Ovary (tissue), 7 donors: ENCODE measurements at regions not wholly inside any gene's neighbourhood (a gene's known extent, or its start where the extent isn't known, plus 50 kb on each side); places are given as distances from the start of the nearest gene placed in this dataset.

Experiments
- DNase-seq, 5 donors: peaks; one replicate each; pipeline ENCODE4 v3.0.0-alpha.2; 2019 to 2020
- H3K27ac ChIP-seq, 2 donors: fragments of 200-600 bp; one replicate each; pipeline versions ENCODE4 v1.5.1 to v1.8.0; 2019 to 2022
- H3K27me3 ChIP-seq: fragments of 200-600 bp; one replicate; pipeline ENCODE4 v1.8.0; 2022
- H3K36me3 ChIP-seq: fragments of 200-600 bp; sonication (generic); one replicate; pipeline ENCODE4 v1.5.1; 2019
- H3K4me1 ChIP-seq: one replicate; pipeline ENCODE4 v1.8.1; 2013; ENCODE audit warnings: mild to moderate bottlenecking, moderate library complexity; ENCODE audit not compliant: insufficient read depth
- H3K4me3 ChIP-seq: fragments of 200-600 bp; sonication (generic); one replicate; pipeline ENCODE4 v1.5.1; 2017
- H3K9me3 ChIP-seq, 2 donors: fragments of 200-600 bp in 1 of 2; sonication (generic) in 1 of 2; one replicate each; pipeline versions ENCODE4 v1.5.1 to v1.8.1; 2013 to 2019; ENCODE audit warnings: mild to moderate bottlenecking in 1 of 2, moderate library complexity in 1 of 2
- CTCF ChIP-seq, 3 donors: fragments of 450-650 bp in 2 of 3; fragments of 200-600 bp in 1 of 3; IDR thresholded peaks; one replicate each; pipeline versions ENCODE4 v1.5.1 to v1.8.0; 2016 to 2022; ENCODE audit warnings: antibody characterized with exemption in 3 of 3, mild to moderate bottlenecking in 1 of 3
- EP300 ChIP-seq: sonication (generic); formaldehyde crosslinking; IDR thresholded peaks from one replicate; pipeline ENCODE4 v1.6.1; 2017; ENCODE audit warnings: antibody characterized with exemption
- POLR2A ChIP-seq: fragments of 450-650 bp; IDR thresholded peaks from one replicate; pipeline ENCODE4 v1.6.1; 2017; ENCODE audit warnings: antibody characterized with exemption, mild to moderate bottlenecking, moderate library complexity
- WGBS, 3 donors: extraction: QIAGEN DNeasy Blood & Tissue Kit in 1 of 3; methylation state at CpG; one replicate each; pipeline versions ENCODE4 v1.1.5 to v1.1.7; 2013 to 2017; 5-methylcytosine and 5-hydroxymethylcytosine counted together
- intact Hi-C, 4 donors: fragments of 100-400 bp; cut with DNase I; formaldehyde crosslinking; loops; one replicate each; pipeline versions ENCODE4 v1.11.0 to v1.15.1; 2022 to 2023
- donor health status: DM: no; HTN: no; CAD: no; lungs with moderate emphysema.
- donor health status: DM: no; HTN: no; CAD: no.
- donor health status: Bipolar disorder and iron deficiency.
- donor health status: DM: no; HTN: no; CAD: no.
- donor health status: DM: yes; HTN: yes; CAD: no.

- Histone ChIP-seq H3K36me3 (no peaks in the 10 kb centered on the region), H3K9me3 (no peaks in the 10 kb centered on the region), H3K4me1 (no peaks in the 10 kb centered on the region), H3K4me3 (no peak overlapping the region), H3K27me3 (no peaks in the 10 kb centered on the region), H3K27ac (no peak overlapping the region)
- intact Hi-C loops, result no loop called here
- DNase-seq, result no peak
- TF ChIP-seq CTCF (IDR thresholded peaks at IDR 0.05) (no peak), POLR2A (no peak), EP300 (no peak)
- 69 to 73% (median 73%) methylated on average over 23 of the region's 23 CpGs for WGBS, 3 donors
Measured at GRCh38 chr17:416293-417206, 63.9 kb upstream of the RPH3AL start.

- no peaks in the 10 kb centered on the region for H3K9me3 ChIP-seq
- no peaks in the 10 kb centered on the region for H3K27me3 ChIP-seq
- no peak overlapping the region for H3K27ac ChIP-seq
- WGBS, 3 donors, result 85 to 89% (median 85%) methylated on average over 23 to 25 of the region's 25 CpGs
- peaks cover 6% of the 10 kb centered on the region for H3K4me1 ChIP-seq
- DNase-seq, result no peak
- no peaks in the 10 kb centered on the region for H3K36me3 ChIP-seq
- TF ChIP-seq POLR2A (no peak), CTCF (IDR thresholded peaks at IDR 0.05) (no peak), EP300 (no peak)
- intact Hi-C loops, result loop anchor here in 3 of 4 donors (5.0 kb wide), 2 partner anchors 283 to 288 kb away; no protein-coding TSS in a partner anchor
- H3K4me3 ChIP-seq, result no peak overlapping the region
Measured at GRCh38 chr17:413706-414380, 61.2 kb upstream of the RPH3AL start.

- DNase-seq, result no peak
- intact Hi-C loops, result loop anchor here in 3 of 4 donors (5.0 kb wide), 2 partner anchors 284 to 289 kb away; no protein-coding TSS in a partner anchor
- Histone ChIP-seq H3K27me3 (no peaks in the 10 kb centered on the region), H3K4me3 (no peak overlapping the region), H3K4me1 (peaks cover 6% of the 10 kb centered on the region), H3K36me3 (no peaks in the 10 kb centered on the region), H3K9me3 (no peaks in the 10 kb centered on the region), H3K27ac (no peak overlapping the region)
- 86 to 95% (median 89%) methylated on average over 10 of the region's 10 CpGs for WGBS, 3 donors
- TF ChIP-seq CTCF (IDR thresholded peaks at IDR 0.05) (no peak), EP300 (no peak), POLR2A (no peak)
Measured at GRCh38 chr17:413016-413350, 60.4 kb upstream of the RPH3AL start.

- WGBS, 3 donors, result 61 to 67% (median 67%) methylated on average over 15 of the region's 15 CpGs
- Histone ChIP-seq H3K36me3 (no peaks in the 10 kb centered on the region), H3K9me3 (no peaks in the 10 kb centered on the region), H3K4me1 (peaks cover 6% of the 10 kb centered on the region), H3K4me3 (no peak overlapping the region), H3K27me3 (no peaks in the 10 kb centered on the region), H3K27ac (no peak overlapping the region)
- peak in 4 of 5 donors; percentile 37 to 64 (median 49) for DNase-seq
- no peak for TF ChIP-seq EP300
- peak; percentile 42 to 76 (median 76) for TF ChIP-seq CTCF (IDR thresholded peaks at IDR 0.05)
- no peak for TF ChIP-seq POLR2A
- intact Hi-C loops, result loop anchor here in 3 of 4 donors (5.0 kb wide), 2 partner anchors 285 to 290 kb away; no protein-coding TSS in a partner anchor
Measured at GRCh38 chr17:412211-413015, 59.8 kb upstream of the RPH3AL start.
